NCI-H2107 treated with DMSO at 0.1 percent for 48 hours (cell line): ENCODE measurements at regions not wholly inside any gene's neighbourhood (a gene's known extent, or its start where the extent isn't known, plus 50 kb on each side); places are given as distances from the start of the nearest gene placed in this dataset.

Experiments
- DNase-seq: peaks from one replicate; lab custom pipeline; 2025; ENCODE audit not compliant: unreplicated experiment; lab: John Stamatoyannopoulos, UW

GRCh38 chr17:72206376-72206775 is 85.6 kb downstream of the SOX9 start:
- DNase-seq = no peak

- DNase-seq = no peak
Measured at GRCh38 chr17:72208832-72209231, 88.0 kb downstream of the SOX9 start.

- no peak for DNase-seq
Measured at GRCh38 chr17:72212041-72212440, 91.2 kb downstream of the SOX9 start.

- no peak for DNase-seq
Measured at GRCh38 chr17:72215490-72215889, 94.7 kb downstream of the SOX9 start.

- DNase-seq = no peak
Measured at GRCh38 chr17:72215928-72216327, 95.1 kb downstream of the SOX9 start.

- no peak for DNase-seq
Measured at GRCh38 chr17:72219137-72219823, 98.5 kb downstream of the SOX9 start.

GRCh38 chr17:72219824-72220493 is 99.1 kb downstream of the SOX9 start:
- no peak for DNase-seq

GRCh38 chr17:72222661-72223380 is 102.0 kb downstream of the SOX9 start:
- no peak for DNase-seq

GRCh38 chr17:72223866-72224291 is 103.1 kb downstream of the SOX9 start:
- DNase-seq = no peak

- no peak for DNase-seq
Measured at GRCh38 chr17:72226322-72226721, 105.5 kb downstream of the SOX9 start.

GRCh38 chr17:72233986-72234385 is 113.2 kb downstream of the SOX9 start:
- no peak for DNase-seq

GRCh38 chr17:72234985-72235384 is 114.2 kb downstream of the SOX9 start:
- no peak for DNase-seq

GRCh38 chr17:72236980-72237633 is 116.3 kb downstream of the SOX9 start:
- DNase-seq = peak; percentile 22

GRCh38 chr17:72238157-72238673 is 117.4 kb downstream of the SOX9 start:
- DNase-seq = no peak

- no peak for DNase-seq
Measured at GRCh38 chr17:72239548-72239947, 118.7 kb downstream of the SOX9 start.

- no peak for DNase-seq
Measured at GRCh38 chr17:72240333-72240732, 119.5 kb downstream of the SOX9 start.

GRCh38 chr17:72244494-72244893 is 123.7 kb downstream of the SOX9 start:
- peak; percentile 20 for DNase-seq

GRCh38 chr17:72244956-72245355 is 124.1 kb downstream of the SOX9 start:
- no peak for DNase-seq

- no peak for DNase-seq
Measured at GRCh38 chr17:72249441-72249840, 128.6 kb downstream of the SOX9 start.

GRCh38 chr17:72250206-72250605 is 129.4 kb downstream of the SOX9 start:
- no peak for DNase-seq

- no peak for DNase-seq
Measured at GRCh38 chr17:72253597-72253996, 132.8 kb downstream of the SOX9 start.
